ENCODE measurements at regions not wholly inside any gene's neighbourhood (a gene's known extent, or its start where the extent isn't known, plus 50 kb on each side); places are given as distances from the start of the nearest gene placed in this dataset.

DNA sequence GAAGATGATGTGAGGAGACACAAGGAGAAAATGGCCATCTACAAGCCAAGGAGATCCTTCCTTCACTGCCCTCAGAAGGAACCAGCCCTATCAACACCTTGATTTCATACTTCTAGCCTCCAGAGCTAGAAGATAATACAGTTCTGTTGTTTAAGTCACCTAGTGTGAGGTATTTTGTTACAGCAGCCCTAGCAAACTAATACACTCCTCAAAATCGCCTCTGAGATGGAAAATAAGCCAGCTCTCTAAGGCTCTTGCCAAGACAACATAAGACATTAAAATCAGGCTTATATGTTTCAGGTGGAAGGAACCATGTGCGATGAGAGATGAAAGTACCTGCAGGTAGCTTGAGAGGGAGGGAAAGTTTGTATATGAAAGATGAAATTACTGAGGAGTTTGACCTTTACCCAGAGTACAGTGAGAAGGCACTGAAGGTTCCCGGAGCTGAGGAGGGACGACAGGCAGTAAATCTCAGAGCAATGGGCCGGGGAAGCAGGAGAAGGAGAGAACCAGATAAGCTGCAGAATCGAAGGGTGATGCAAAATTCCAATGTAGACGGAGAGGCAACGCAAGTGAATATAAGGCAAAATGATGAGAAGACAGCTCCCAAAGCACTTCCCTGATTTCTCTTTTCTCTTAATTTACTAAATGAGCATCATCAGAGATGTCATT, 84.7 kb downstream of the HHIPL2 start:
- TF ChIP-seq, protein P1, sequence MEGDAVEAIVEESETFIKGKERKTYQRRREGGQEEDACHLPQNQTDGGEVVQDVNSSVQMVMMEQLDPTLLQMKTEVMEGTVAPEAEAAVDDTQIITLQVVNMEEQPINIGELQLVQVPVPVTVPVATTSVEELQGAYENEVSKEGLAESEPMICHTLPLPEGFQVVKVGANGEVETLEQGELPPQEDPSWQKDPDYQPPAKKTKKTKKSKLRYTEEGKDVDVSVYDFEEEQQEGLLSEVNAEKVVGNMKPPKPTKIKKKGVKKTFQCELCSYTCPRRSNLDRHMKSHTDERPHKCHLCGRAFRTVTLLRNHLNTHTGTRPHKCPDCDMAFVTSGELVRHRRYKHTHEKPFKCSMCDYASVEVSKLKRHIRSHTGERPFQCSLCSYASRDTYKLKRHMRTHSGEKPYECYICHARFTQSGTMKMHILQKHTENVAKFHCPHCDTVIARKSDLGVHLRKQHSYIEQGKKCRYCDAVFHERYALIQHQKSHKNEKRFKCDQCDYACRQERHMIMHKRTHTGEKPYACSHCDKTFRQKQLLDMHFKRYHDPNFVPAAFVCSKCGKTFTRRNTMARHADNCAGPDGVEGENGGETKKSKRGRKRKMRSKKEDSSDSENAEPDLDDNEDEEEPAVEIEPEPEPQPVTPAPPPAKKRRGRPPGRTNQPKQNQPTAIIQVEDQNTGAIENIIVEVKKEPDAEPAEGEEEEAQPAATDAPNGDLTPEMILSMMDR (conservative IDR thresholded peaks at IDR 0.05; ENCODE audit: low read length), result no peak
- TF ChIP-seq EZH2phosphoT487 (IDR thresholded peaks at IDR 0.05; ENCODE audit: borderline replicate concordance), result no peak
